GM18870 (cell line): ENCODE measurements at regions not wholly inside any gene's neighbourhood (a gene's known extent, or its start where the extent isn't known, plus 50 kb on each side); places are given as distances from the start of the nearest gene placed in this dataset.
A peak's percentile ranks its signal among the peaks of the same experiment; 100 is the strongest.
"Not testable (repeated sequence)": the region's sequence is repeated elsewhere in the genome, so short reads cannot be mapped to it uniquely, and the experiment has no call there.

Source experiments
- ATAC-seq: cut with Tn5 transposase; IDR thresholded peaks from one replicate; pipeline ENCODE4 v1.9.1; 2021; ENCODE audit warnings: moderate library complexity; ENCODE audit not compliant: unreplicated experiment

- ATAC-seq = no peak
Observed at GRCh38 chr10:22825841-22826240, 102.0 kb upstream of the ARMC3 start.

GRCh38 chr10:22824984-22825383 is 102.9 kb upstream of the ARMC3 start:
- no peak for ATAC-seq

- no peak for ATAC-seq
Observed at GRCh38 chr10:22824520-22824919, 103.3 kb upstream of the ARMC3 start.

GRCh38 chr10:22823109-22823508 is 104.7 kb upstream of the ARMC3 start:
- peak; percentile 86 for ATAC-seq

- not testable (repeated sequence) for ATAC-seq
Observed at GRCh38 chr10:22821921-22822320, 105.9 kb upstream of the ARMC3 start.

GRCh38 chr10:22821501-22821900 is 106.4 kb upstream of the ARMC3 start:
- no peak for ATAC-seq

GRCh38 chr10:22816298-22816653 is 101.9 kb upstream of the PIP4K2A start:
- ATAC-seq = no peak

GRCh38 chr10:22810643-22811465 is 96.5 kb upstream of the PIP4K2A start:
- no peak for ATAC-seq

- no peak for ATAC-seq
Observed at GRCh38 chr10:22807238-22807637, 92.9 kb upstream of the PIP4K2A start.

- no peak for ATAC-seq
Observed at GRCh38 chr10:22805304-22805703, 90.9 kb upstream of the PIP4K2A start.

- no peak for ATAC-seq
Observed at GRCh38 chr10:22803261-22803885, 89.0 kb upstream of the PIP4K2A start.

GRCh38 chr10:22801785-22802184 is 87.4 kb upstream of the PIP4K2A start:
- no peak for ATAC-seq

GRCh38 chr10:22797796-22798195 is 83.4 kb upstream of the PIP4K2A start:
- ATAC-seq = not testable (repeated sequence)

- no peak for ATAC-seq
Observed at GRCh38 chr10:22795546-22795945, 81.2 kb upstream of the PIP4K2A start.

- no peak for ATAC-seq
Observed at GRCh38 chr10:22792161-22792560, 77.8 kb upstream of the PIP4K2A start.

- no peak for ATAC-seq
Observed at GRCh38 chr10:22791665-22792064, 77.3 kb upstream of the PIP4K2A start.

- ATAC-seq = no peak
Observed at GRCh38 chr10:22784668-22785067, 70.3 kb upstream of the PIP4K2A start.

- ATAC-seq = no peak
Observed at GRCh38 chr10:22783807-22784206, 69.4 kb upstream of the PIP4K2A start.

- no peak for ATAC-seq
Observed at GRCh38 chr10:22780474-22780885, 66.1 kb upstream of the PIP4K2A start.

GRCh38 chr10:22779331-22780019 is 65.1 kb upstream of the PIP4K2A start:
- no peak for ATAC-seq

GRCh38 chr10:22774102-22774501 is 59.7 kb upstream of the PIP4K2A start:
- ATAC-seq = no peak

GRCh38 chr10:22771631-22772030 is 57.3 kb upstream of the PIP4K2A start:
- not testable (repeated sequence) for ATAC-seq
